ENCODE measurements at regions not wholly inside any gene's neighbourhood (a gene's known extent, or its start where the extent isn't known, plus 50 kb on each side); places are given as distances from the start of the nearest gene placed in this dataset.

DNA sequence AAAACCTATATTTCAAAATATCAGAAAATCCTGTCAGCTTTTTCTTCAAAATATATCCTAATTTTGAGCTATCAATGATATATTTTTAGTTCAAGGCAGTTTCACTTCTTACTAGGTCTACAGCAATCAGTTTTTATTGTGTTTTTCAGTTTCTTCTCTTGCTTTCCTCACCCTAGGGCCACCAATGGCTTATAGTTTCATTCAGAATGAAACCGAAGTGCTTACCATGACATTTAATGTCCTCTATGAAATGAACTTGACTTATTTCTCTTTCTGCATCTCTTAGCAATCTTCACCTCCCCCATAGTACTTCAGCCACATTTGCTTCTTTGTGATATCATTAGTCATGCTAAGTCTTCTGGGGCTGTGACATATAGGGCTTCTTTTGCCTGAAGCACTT, 100.3 kb downstream of the ARL5B start:
- no peaks in the 10 kb centered on the region for H3K36me3 ChIP-seq
- intact Hi-C loops (cut with DNase I) = no loop called here
- ATAC-seq = no peak
- H3K4me1 ChIP-seq = no peaks in the 10 kb centered on the region
- H3K9me3 ChIP-seq = no peaks in the 10 kb centered on the region
- TF ChIP-seq, protein P1, sequence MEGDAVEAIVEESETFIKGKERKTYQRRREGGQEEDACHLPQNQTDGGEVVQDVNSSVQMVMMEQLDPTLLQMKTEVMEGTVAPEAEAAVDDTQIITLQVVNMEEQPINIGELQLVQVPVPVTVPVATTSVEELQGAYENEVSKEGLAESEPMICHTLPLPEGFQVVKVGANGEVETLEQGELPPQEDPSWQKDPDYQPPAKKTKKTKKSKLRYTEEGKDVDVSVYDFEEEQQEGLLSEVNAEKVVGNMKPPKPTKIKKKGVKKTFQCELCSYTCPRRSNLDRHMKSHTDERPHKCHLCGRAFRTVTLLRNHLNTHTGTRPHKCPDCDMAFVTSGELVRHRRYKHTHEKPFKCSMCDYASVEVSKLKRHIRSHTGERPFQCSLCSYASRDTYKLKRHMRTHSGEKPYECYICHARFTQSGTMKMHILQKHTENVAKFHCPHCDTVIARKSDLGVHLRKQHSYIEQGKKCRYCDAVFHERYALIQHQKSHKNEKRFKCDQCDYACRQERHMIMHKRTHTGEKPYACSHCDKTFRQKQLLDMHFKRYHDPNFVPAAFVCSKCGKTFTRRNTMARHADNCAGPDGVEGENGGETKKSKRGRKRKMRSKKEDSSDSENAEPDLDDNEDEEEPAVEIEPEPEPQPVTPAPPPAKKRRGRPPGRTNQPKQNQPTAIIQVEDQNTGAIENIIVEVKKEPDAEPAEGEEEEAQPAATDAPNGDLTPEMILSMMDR (IDR thresholded peaks at IDR 0.05) = no peak
- no peak for DNase-seq
- no peaks in the 10 kb centered on the region for H3K27me3 ChIP-seq (ENCODE audit: low read depth)
- no peak overlapping the region for H3K4me3 ChIP-seq
- H3K27ac ChIP-seq = no peak overlapping the region

DNA sequence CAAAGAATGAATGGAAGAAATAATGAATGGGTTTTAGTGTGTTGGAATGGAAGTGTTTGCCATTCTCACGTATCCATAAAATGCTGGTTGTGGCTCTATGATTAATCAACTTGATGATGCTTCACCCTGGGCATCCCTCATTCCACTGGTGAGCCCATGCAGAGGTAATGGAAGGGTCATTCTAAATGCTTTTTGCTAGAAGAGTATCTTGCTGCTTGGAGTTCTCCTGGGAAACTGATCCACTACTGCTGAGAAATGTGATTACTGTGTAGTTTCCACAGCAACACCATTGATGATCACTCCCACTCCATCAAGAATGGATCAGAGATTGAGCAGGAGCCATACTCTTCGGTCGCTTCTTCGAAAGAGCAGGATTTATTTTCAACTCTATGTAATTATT, 101.6 kb downstream of the ARL5B start:
- Histone ChIP-seq H3K27me3 (ENCODE audit: low read depth) (no peaks in the 10 kb centered on the region), H3K4me1 (no peaks in the 10 kb centered on the region)
- intact Hi-C loops (cut with DNase I) = no loop called here

GRCh38 chr10:18767981-18768380, 108.8 kb downstream of the ARL5B start:
- DNase-seq (no peak), ATAC-seq (no peak)
- TF ChIP-seq, protein P1 (IDR thresholded peaks at IDR 0.05) = no peak
- Histone ChIP-seq H3K27ac (no peak overlapping the region), H3K27me3 (ENCODE audit: low read depth) (no peaks in the 10 kb centered on the region), H3K9me3 (no peaks in the 10 kb centered on the region), H3K4me1 (no peaks in the 10 kb centered on the region), H3K4me3 (no peak overlapping the region), H3K36me3 (no peaks in the 10 kb centered on the region)
- intact Hi-C loops (cut with DNase I) = no loop called here

More for the DNA sequence above, 101.6 kb downstream of the ARL5B start:
- Histone ChIP-seq H3K9me3 (no peaks in the 10 kb centered on the region), H3K4me3 (no peak overlapping the region), H3K36me3 (no peaks in the 10 kb centered on the region), H3K27ac (no peak overlapping the region)
- ATAC-seq (no peak), DNase-seq (no peak)
- TF ChIP-seq, protein P1 (IDR thresholded peaks at IDR 0.05) = no peak

GRCh38 chr10:18773180-18773579, 113.9 kb downstream of the ARL5B start:
- Histone ChIP-seq H3K4me3 (no peak overlapping the region), H3K36me3 (no peaks in the 10 kb centered on the region), H3K27ac (no peak overlapping the region), H3K9me3 (no peaks in the 10 kb centered on the region), H3K4me1 (no peaks in the 10 kb centered on the region), H3K27me3 (ENCODE audit: low read depth) (no peaks in the 10 kb centered on the region)
- DNase-seq = no peak
- no peak for ATAC-seq
- intact Hi-C loops (cut with DNase I) = no loop called here
- TF ChIP-seq, protein P1 (IDR thresholded peaks at IDR 0.05) = no peak

GRCh38 chr10:18777258-18777657, 118.0 kb downstream of the ARL5B start:
- Histone ChIP-seq H3K9me3 (no peaks in the 10 kb centered on the region), H3K4me1 (no peaks in the 10 kb centered on the region), H3K4me3 (no peak overlapping the region), H3K36me3 (no peaks in the 10 kb centered on the region), H3K27me3 (ENCODE audit: low read depth) (no peaks in the 10 kb centered on the region), H3K27ac (no peak overlapping the region)
- intact Hi-C loops (cut with DNase I) = no loop called here
- no peak for ATAC-seq
- no peak for DNase-seq
- TF ChIP-seq, protein P1 (IDR thresholded peaks at IDR 0.05) = no peak

GRCh38 chr10:18786478-18786877, 127.2 kb downstream of the ARL5B start:
- intact Hi-C loops (cut with DNase I) = no loop called here

More at GRCh38 chr10:18786478-18786877, 127.2 kb downstream of the ARL5B start:
- DNase-seq = no peak
- Histone ChIP-seq H3K4me3 (no peak overlapping the region), H3K27ac (no peak overlapping the region), H3K9me3 (no peaks in the 10 kb centered on the region), H3K4me1 (no peaks in the 10 kb centered on the region), H3K36me3 (no peaks in the 10 kb centered on the region), H3K27me3 (ENCODE audit: low read depth) (no peaks in the 10 kb centered on the region)
- no peak for ATAC-seq
- TF ChIP-seq, protein P1 (IDR thresholded peaks at IDR 0.05) = no peak

Measured in lower lobe of right lung (tissue), 2 donors.